Type B pancreatic cell (in vitro differentiated cells): ENCODE measurements at regions not wholly inside any gene's neighbourhood (a gene's known extent, or its start where the extent isn't known, plus 50 kb on each side); places are given as distances from the start of the nearest gene placed in this dataset.

Experiments
- DNase-seq: peaks from one replicate; pipeline ENCODE4 v3.0.0; 2021; ENCODE audit warnings: mixed read lengths; ENCODE audit not compliant: unreplicated experiment; ENCODE audit errors: extremely low spot score
- H3K27ac Mint-ChIP-seq: 2 replicates; pipeline ENCODE4 v1.8.0; 2021; ENCODE audit warnings: mild to moderate bottlenecking, mixed read lengths
- H3K27me3 Mint-ChIP-seq: 2 replicates; pipeline ENCODE4 v1.8.0; 2021; ENCODE audit warnings: mixed read lengths
- H3K36me3 Mint-ChIP-seq: 2 replicates; pipeline ENCODE4 v1.8.0; 2021; ENCODE audit warnings: mixed read lengths
- H3K4me1 Mint-ChIP-seq: one replicate; pipeline ENCODE4 v1.8.0; 2021; ENCODE audit warnings: mixed read lengths; ENCODE audit not compliant: unreplicated experiment
- H3K4me3 Mint-ChIP-seq: 2 replicates; pipeline ENCODE4 v1.8.0; 2021; ENCODE audit warnings: mild to moderate bottlenecking, mixed read lengths
- H3K9me3 Mint-ChIP-seq: 2 replicates; pipeline ENCODE4 v1.8.0; 2021; ENCODE audit warnings: mixed read lengths
- CTCF ChIP-seq: fragments of 200-600 bp; sonication (generic); conservative IDR thresholded peaks from 2 replicates; pipeline ENCODE4 v1.5.0; 2021; ENCODE audit warnings: antibody characterized with exemption, mild to moderate bottlenecking

GRCh38 chr1:209397371-209397770 lies 186.1 kb upstream of the CAMK1G start:
- H3K4me3 Mint-ChIP-seq = no peak overlapping the region
- TF ChIP-seq CTCF = no peak
- H3K36me3 Mint-ChIP-seq = no peaks in the 10 kb centered on the region
- H3K27ac Mint-ChIP-seq = no peak overlapping the region
- H3K9me3 Mint-ChIP-seq = no peaks in the 10 kb centered on the region
- H3K27me3 Mint-ChIP-seq = no peaks in the 10 kb centered on the region
- peaks cover 27% of the 10 kb centered on the region for H3K4me1 Mint-ChIP-seq
- no peak for DNase-seq

- no peak for TF ChIP-seq CTCF
- no peaks in the 10 kb centered on the region for H3K9me3 Mint-ChIP-seq
- no peak overlapping the region for H3K4me3 Mint-ChIP-seq
- no peaks in the 10 kb centered on the region for H3K36me3 Mint-ChIP-seq
- DNase-seq = no peak
- H3K27ac Mint-ChIP-seq = peak overlapping the region; percentile 92
- peaks cover 27% of the 10 kb centered on the region for H3K4me1 Mint-ChIP-seq
- H3K27me3 Mint-ChIP-seq = no peaks in the 10 kb centered on the region
Measured at GRCh38 chr1:209397910-209398309, 185.6 kb upstream of the CAMK1G start.

- no peak for TF ChIP-seq CTCF
- H3K36me3 Mint-ChIP-seq = no peaks in the 10 kb centered on the region
- no peaks in the 10 kb centered on the region for H3K9me3 Mint-ChIP-seq
- H3K4me1 Mint-ChIP-seq = peaks cover 27% of the 10 kb centered on the region
- H3K27me3 Mint-ChIP-seq = no peaks in the 10 kb centered on the region
- peak overlapping the region; percentile 92 for H3K27ac Mint-ChIP-seq
- DNase-seq = no peak
- peak overlapping the region; percentile 50 for H3K4me3 Mint-ChIP-seq
Measured at GRCh38 chr1:209398313-209398991, 185.1 kb upstream of the CAMK1G start.

GRCh38 chr1:209399800-209400199 lies 183.7 kb upstream of the CAMK1G start:
- Mint-ChIP-seq H3K27me3 (no peaks in the 10 kb centered on the region), H3K27ac (peak overlapping the region; percentile 92), H3K4me1 (peaks cover 30% of the 10 kb centered on the region), H3K9me3 (no peaks in the 10 kb centered on the region), H3K36me3 (no peaks in the 10 kb centered on the region), H3K4me3 (no peak overlapping the region)
- TF ChIP-seq CTCF = no peak
- DNase-seq = no peak

- no peaks in the 10 kb centered on the region for H3K9me3 Mint-ChIP-seq
- no peaks in the 10 kb centered on the region for H3K36me3 Mint-ChIP-seq
- no peak for DNase-seq
- no peaks in the 10 kb centered on the region for H3K27me3 Mint-ChIP-seq
- no peak overlapping the region for H3K27ac Mint-ChIP-seq
- H3K4me3 Mint-ChIP-seq = no peak overlapping the region
- TF ChIP-seq CTCF = no peak
- H3K4me1 Mint-ChIP-seq = peaks cover 30% of the 10 kb centered on the region
Measured at GRCh38 chr1:209400351-209401220, 182.9 kb upstream of the CAMK1G start.
